A549 (cell line): ENCODE measurements at regions not wholly inside any gene's neighbourhood (a gene's known extent, or its start where the extent isn't known, plus 50 kb on each side); places are given as distances from the start of the nearest gene placed in this dataset.

Experiments
- ATAC-seq, 2 experiments: fragments of 200-7000 bp in 1 of 2; fragments of >200 bp in 1 of 2; cut with Nextera tagmentation in 1 of 2; cut with Tn5 transposase in 1 of 2; 3 replicates each; pipeline versions ENCODE4 v1.8.0 to v1.9.1; 2018 to 2020; ENCODE audit warnings: mild to moderate bottlenecking in 1 of 2, moderate library complexity in 1 of 2
- CTCF ChIA-PET: fragments of 300-600 bp; sonication (Branson Sonifier 250); formaldehyde crosslinking; extraction: SDS; loops from one replicate; lab custom pipeline; 2021; ENCODE audit warnings: antibody characterized with exemption, inconsistent platforms; lab: Yijun Ruan, JAX
- POLR2A ChIA-PET: fragments of 350-600 bp; formaldehyde crosslinking; extraction: SDS; loops from one replicate; lab custom pipeline; 2021; ENCODE audit warnings: antibody characterized with exemption, inconsistent platforms; lab: Yijun Ruan, JAX
- DNase-seq, 2 experiments: peaks; one replicate each; pipeline versions ENCODE4 v3.0.0 to v3.0.0-alpha.2; 2011 to 2016; ENCODE audit warnings: low read depth in 1 of 2, low spot score in 1 of 2
- FAIRE-seq: peaks from 2 replicates; lab custom pipeline; 2011; peaks lifted over from hg19 to GRCh38; lab: Jason Lieb, UNC
- H3K27ac ChIP-seq, 2 experiments: fragments of >200 bp; sonication (Bioruptor Twin); formaldehyde crosslinking; 3 replicates each; pipeline ENCODE4 v1.5.1; 2016 to 2017
- H3K4me1 ChIP-seq: fragments of >200 bp; sonication (Bioruptor Twin); formaldehyde crosslinking; 3 replicates; pipeline ENCODE4 v1.6.1; 2016
- H3K4me2 ChIP-seq: fragments of >200 bp; sonication (Bioruptor Twin); formaldehyde crosslinking; 3 replicates; pipeline ENCODE4 v1.6.1; 2016
- H3K4me3 ChIP-seq: fragments of >200 bp; sonication (Bioruptor Twin); formaldehyde crosslinking; 3 replicates; pipeline ENCODE4 v1.5.1; 2016
- H3K9me3 ChIP-seq: fragments of >200 bp; sonication (Bioruptor Twin); formaldehyde crosslinking; 3 replicates; pipeline ENCODE4 v1.6.1; 2016
- CBX2 ChIP-seq: fragments of 200-600 bp; sonication (generic); IDR thresholded peaks from 2 replicates; pipeline ENCODE4 v1.6.1; 2016; ENCODE audit warnings: low read depth, mild to moderate bottlenecking, borderline replicate concordance
- CTCF ChIP-seq: fragments of >200 bp; sonication (Bioruptor Twin); formaldehyde crosslinking; IDR thresholded peaks from 3 replicates; pipeline ENCODE4 v1.5.1; 2016
- E2F6 ChIP-seq: IDR thresholded peaks from 2 replicates; pipeline ENCODE4 v1.6.1; 2012; ENCODE audit warnings: low read depth, borderline replicate concordance
- EHF ChIP-seq: fragments of 250-450 bp; sonication (Bioruptor Pico); IDR thresholded peaks from 2 replicates; pipeline ENCODE4 v1.5.0; 2020; ENCODE audit warnings: mild to moderate bottlenecking
- ESRRA ChIP-seq: fragments of 150-350 bp; IDR thresholded peaks from 2 replicates; pipeline ENCODE4 v1.6.1; 2014; ENCODE audit warnings: mild to moderate bottlenecking, low read length, borderline replicate concordance
- HMGXB4 ChIP-seq: fragments of 250-450 bp; sonication (Bioruptor Pico); IDR thresholded peaks from 2 replicates; pipeline ENCODE4 v1.5.0; 2021; ENCODE audit warnings: mild to moderate bottlenecking, moderate library complexity, borderline replicate concordance
- HOXB5 ChIP-seq: fragments of 250-450 bp; sonication (Bioruptor Pico); IDR thresholded peaks from 2 replicates; pipeline ENCODE4 v1.5.0; 2020; ENCODE audit warnings: mild to moderate bottlenecking, moderate library complexity
- MAFK ChIP-seq: fragments of 450-650 bp; IDR thresholded peaks from 2 replicates; pipeline ENCODE4 v1.6.1; 2014; ENCODE audit not compliant: partially characterized antibody
- NR3C1 ChIP-seq: fragments of >200 bp; sonication (Bioruptor Twin); formaldehyde crosslinking; IDR thresholded peaks from 3 replicates; pipeline ENCODE4 v1.6.1; 2017
- PBX3 ChIP-seq: IDR thresholded peaks from 2 replicates; pipeline ENCODE4 v1.6.1; 2012
- RAD21 ChIP-seq, 2 experiments: fragments of >200 bp in 1 of 2; sonication (Bioruptor Twin) in 1 of 2; formaldehyde crosslinking in 1 of 2; IDR thresholded peaks in 1 of 2; conservative IDR thresholded peaks in 1 of 2; 2 replicates in 1 of 2; 3 replicates in 1 of 2; pipeline ENCODE4 v1.6.1; 2012 to 2018; ENCODE audit warnings: inconsistent platforms in 1 of 2
- REST ChIP-seq: fragments of 200-600 bp; sonication (generic); IDR thresholded peaks from 2 replicates; pipeline ENCODE4 v1.6.1; 2016; ENCODE audit warnings: antibody characterized with exemption, mild to moderate bottlenecking, moderate library complexity
- SMC3 ChIP-seq: fragments of >200 bp; sonication (Bioruptor Twin); formaldehyde crosslinking; IDR thresholded peaks from 3 replicates; pipeline ENCODE4 v1.6.1; 2018; ENCODE audit warnings: inconsistent platforms
- ZSCAN20 ChIP-seq: fragments of 250-450 bp; sonication (Bioruptor Pico); IDR thresholded peaks from 2 replicates; pipeline ENCODE4 v1.8.0; 2022; ENCODE audit warnings: mild to moderate bottlenecking, moderate library complexity
- WGBS: methylation state at CpG from one replicate; pipeline ENCODE4 v1.1.6; 2017; ENCODE audit errors: missing lambda C conversion rate; 5-methylcytosine and 5-hydroxymethylcytosine counted together

GRCh38 chr12:11549119-11549518 lies 100.4 kb upstream of the ETV6 start:
- Histone ChIP-seq H3K9me3 (no peaks in the 10 kb centered on the region; the same call in 2 of the 3 replicates), H3K4me3 (no peak overlapping the region), H3K27ac (no peak overlapping the region), H3K4me2 (no peak overlapping the region), H3K4me1 (no peaks in the 10 kb centered on the region)
- TF ChIP-seq REST (no peak), HOXB5 (CRISPR knock-in tag) (no peak), HMGXB4 (CRISPR knock-in tag) (no peak), ZSCAN20 (CRISPR knock-in tag) (no peak), PBX3 (no peak), EHF (CRISPR knock-in tag) (no peak), NR3C1 (no peak), E2F6 (no peak), CBX2 (no peak), MAFK (no peak)
- POLR2A ChIA-PET = no interaction called here
- ATAC-seq (no peak), FAIRE-seq (no peak), DNase-seq (no peak)
- 54% methylated on average over 3 of the region's 3 CpGs for WGBS
- CTCF ChIA-PET = interaction anchor here (2.0 kb wide), 1 partner anchor 33 kb away, joined by 5 read pairs; no protein-coding TSS in a partner anchor

- 11% methylated on average over 9 of the region's 9 CpGs for WGBS
- peak; percentile 66 for TF ChIP-seq CTCF
- peak; percentile 60 for TF ChIP-seq SMC3
- TF ChIP-seq RAD21 (conservative IDR thresholded peaks at IDR 0.05 in 1 of 2, IDR thresholded peaks at IDR 0.05 in 1 of 2) = peak; percentile 68 to 74
- TF ChIP-seq EHF (CRISPR knock-in tag) = no peak
- peak; percentile 42; the same call in 1 of the 2 replicates for TF ChIP-seq ESRRA
Measured at GRCh38 chr12:11553871-11554533, 95.5 kb upstream of the ETV6 start.

More at GRCh38 chr12:11553871-11554533, 95.5 kb upstream of the ETV6 start:
- ATAC-seq (peak; percentile 58 to 86; a peak in 5 of 6 replicates), DNase-seq (peak; percentile 70 to 83), FAIRE-seq (peak; percentile 7)
- no peaks in the 10 kb centered on the region; the same call in 2 of the 3 replicates for H3K9me3 ChIP-seq
- H3K4me3 ChIP-seq = no peak overlapping the region
- H3K4me1 ChIP-seq = no peaks in the 10 kb centered on the region
- ChIA-PET CTCF (interaction anchor here (0.6 to 2.6 kb wide), 12 partner anchors 8 to 487 kb away, joined by 3 to 29 read pairs (median 3); no protein-coding TSS in a partner anchor), POLR2A (no interaction called here)
- no peak overlapping the region for H3K27ac ChIP-seq
- H3K4me2 ChIP-seq = no peak overlapping the region
